A673 (cell line): ENCODE measurements at regions not wholly inside any gene's neighbourhood (a gene's known extent, or its start where the extent isn't known, plus 50 kb on each side); places are given as distances from the start of the nearest gene placed in this dataset.

ENCODE experiments used
- BruUV-seq: library from RNA; stranded (reverse); fragments of 400-500 nt; replicated peaks from 2 replicates; lab custom pipeline; 2021; lab: Mats Ljungman, UMichigan
- CTCF ChIA-PET: fragments of 300-600 bp; sonication (Branson Sonifier 250); formaldehyde crosslinking; loops from one replicate; lab custom pipeline; 2022; ENCODE audit warnings: antibody characterized with exemption; lab: Charles Lee
- POLR2A ChIA-PET: fragments of 300-600 bp; sonication (Branson Sonifier 250); formaldehyde crosslinking; loops from one replicate; lab custom pipeline; 2022; ENCODE audit warnings: antibody characterized with exemption; ENCODE audit not compliant: low non-redundant PET; lab: Charles Lee
- DNase-seq: peaks from one replicate; pipeline ENCODE4 v3.0.0-alpha.2; 2015; ENCODE audit warnings: low spot score
- H3K27ac ChIP-seq: fragments of 200-600 bp; sonication (generic); 2 replicates; pipeline ENCODE4 v1.5.1; 2016; ENCODE audit warnings: mixed run types, low read depth, mild to moderate bottlenecking, mixed read lengths, antibody characterized with exemption, low read length; ENCODE audit not compliant: poor library complexity, severe bottlenecking
- H3K27me3 ChIP-seq: fragments of 200-600 bp; sonication (generic); replicated peaks from 2 replicates; pipeline ENCODE4 v1.6.1; 2017; ENCODE audit warnings: mixed run types, low read depth, mild to moderate bottlenecking, mixed read lengths, antibody characterized with exemption, low read length; ENCODE audit not compliant: insufficient read depth, poor library complexity
- H3K36me3 ChIP-seq: fragments of 200-600 bp; sonication (generic); 2 replicates; pipeline ENCODE4 v1.6.1; 2016; ENCODE audit warnings: mixed run types, mild to moderate bottlenecking, mixed read lengths, antibody characterized with exemption, low read length; ENCODE audit not compliant: insufficient read depth, poor library complexity, severe bottlenecking
- H3K4me1 ChIP-seq: fragments of 200-600 bp; sonication (generic); 2 replicates; pipeline ENCODE4 v1.6.1; 2017; ENCODE audit warnings: mixed run types, mild to moderate bottlenecking, mixed read lengths, antibody characterized with exemption, low read length; ENCODE audit not compliant: insufficient read depth, poor library complexity, severe bottlenecking
- H3K4me3 ChIP-seq: fragments of 200-600 bp; sonication (generic); 2 replicates; pipeline ENCODE4 v1.5.1; 2016; ENCODE audit warnings: low read depth, mixed run types, mild to moderate bottlenecking, mixed read lengths, low read length; ENCODE audit not compliant: poor library complexity, severe bottlenecking
- H3K9me3 ChIP-seq: fragments of 200-600 bp; sonication (generic); 2 replicates; pipeline ENCODE4 v1.6.1; 2016; ENCODE audit warnings: mixed run types, low read depth, mild to moderate bottlenecking, mixed read lengths, antibody characterized with exemption, low read length; ENCODE audit not compliant: poor library complexity, severe bottlenecking
- EZH2 ChIP-seq: fragments of 200-600 bp; sonication (generic); IDR thresholded peaks from 2 replicates; pipeline ENCODE4 v1.6.1; 2017; ENCODE audit warnings: borderline replicate concordance, low read depth, mild to moderate bottlenecking, mixed read lengths, antibody characterized with exemption, low read length; ENCODE audit not compliant: poor library complexity, severe bottlenecking
- intact Hi-C: fragments of 100-400 bp; cut with micrococcal nuclease; formaldehyde crosslinking; loops from one replicate; pipeline ENCODE4 v1.10.0; 2022; ENCODE audit not compliant: unreplicated experiment
- TF ChIP-seq, protein P1 (sequence below): fragments of 300-800, 200-600 bp; sonication (generic); conservative IDR thresholded peaks from 2 replicates; pipeline ENCODE4 v1.5.1; 2017; ENCODE audit warnings: low read depth, mild to moderate bottlenecking, antibody characterized with exemption, low read length, moderate library complexity, mixed read lengths

DNA sequence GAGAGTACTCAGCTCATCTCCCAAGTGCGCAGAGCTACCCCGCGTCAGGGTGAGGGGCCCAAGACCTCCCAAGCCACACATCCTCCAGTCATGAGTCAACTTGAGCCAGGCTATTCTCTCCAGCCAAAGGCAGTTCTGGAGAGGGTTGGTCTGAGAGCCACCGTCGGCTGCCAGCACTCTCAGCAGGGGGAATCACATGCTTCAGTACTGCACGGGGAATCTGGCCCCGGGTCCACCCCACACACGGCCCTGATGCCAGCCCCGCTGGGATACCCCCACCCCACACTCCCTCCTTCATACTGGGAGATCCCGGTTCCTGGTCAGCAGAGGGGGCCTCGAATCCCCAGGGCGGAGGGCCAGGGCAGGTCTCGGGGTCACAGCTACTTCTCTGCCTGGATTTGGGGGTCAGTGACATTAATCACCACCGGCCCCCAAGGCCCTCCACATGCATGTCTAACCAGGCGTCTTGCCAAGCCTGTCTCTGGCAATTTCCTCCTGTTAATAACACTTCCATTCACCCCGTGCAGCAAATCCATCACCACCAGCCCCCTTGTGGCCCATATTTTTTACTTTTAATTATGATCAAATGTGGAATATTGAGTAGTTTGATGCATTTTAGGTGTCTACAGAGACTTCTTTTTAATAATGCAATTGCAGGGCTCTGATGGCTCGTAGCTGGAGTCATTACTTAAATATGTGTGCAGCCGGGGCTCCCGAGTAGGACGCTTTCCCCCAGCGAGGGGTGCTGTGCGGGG is 102.9 kb upstream of the PPP1R26 start:
- peaks cover 15% of the 10 kb centered on the region for H3K4me1 ChIP-seq
- no peaks in the 10 kb centered on the region for H3K9me3 ChIP-seq
- H3K27me3 ChIP-seq, result no peaks in the 10 kb centered on the region
- no peaks in the 10 kb centered on the region for H3K36me3 ChIP-seq
- intact Hi-C loops, result no loop called here
- H3K4me3 ChIP-seq, result no peak overlapping the region
- BruUV-seq, result no TSS peak
- POLR2A ChIA-PET, result no interaction called here
- no peak overlapping the region for H3K27ac ChIP-seq
- CTCF ChIA-PET, result no interaction called here
- TF ChIP-seq, protein P1, sequence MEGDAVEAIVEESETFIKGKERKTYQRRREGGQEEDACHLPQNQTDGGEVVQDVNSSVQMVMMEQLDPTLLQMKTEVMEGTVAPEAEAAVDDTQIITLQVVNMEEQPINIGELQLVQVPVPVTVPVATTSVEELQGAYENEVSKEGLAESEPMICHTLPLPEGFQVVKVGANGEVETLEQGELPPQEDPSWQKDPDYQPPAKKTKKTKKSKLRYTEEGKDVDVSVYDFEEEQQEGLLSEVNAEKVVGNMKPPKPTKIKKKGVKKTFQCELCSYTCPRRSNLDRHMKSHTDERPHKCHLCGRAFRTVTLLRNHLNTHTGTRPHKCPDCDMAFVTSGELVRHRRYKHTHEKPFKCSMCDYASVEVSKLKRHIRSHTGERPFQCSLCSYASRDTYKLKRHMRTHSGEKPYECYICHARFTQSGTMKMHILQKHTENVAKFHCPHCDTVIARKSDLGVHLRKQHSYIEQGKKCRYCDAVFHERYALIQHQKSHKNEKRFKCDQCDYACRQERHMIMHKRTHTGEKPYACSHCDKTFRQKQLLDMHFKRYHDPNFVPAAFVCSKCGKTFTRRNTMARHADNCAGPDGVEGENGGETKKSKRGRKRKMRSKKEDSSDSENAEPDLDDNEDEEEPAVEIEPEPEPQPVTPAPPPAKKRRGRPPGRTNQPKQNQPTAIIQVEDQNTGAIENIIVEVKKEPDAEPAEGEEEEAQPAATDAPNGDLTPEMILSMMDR, result 0 out of 2 replicates have a peak, but pooled peaks have one; percentile 25
- TF ChIP-seq EZH2, result no peak
- peak; percentile 37 for DNase-seq

DNA sequence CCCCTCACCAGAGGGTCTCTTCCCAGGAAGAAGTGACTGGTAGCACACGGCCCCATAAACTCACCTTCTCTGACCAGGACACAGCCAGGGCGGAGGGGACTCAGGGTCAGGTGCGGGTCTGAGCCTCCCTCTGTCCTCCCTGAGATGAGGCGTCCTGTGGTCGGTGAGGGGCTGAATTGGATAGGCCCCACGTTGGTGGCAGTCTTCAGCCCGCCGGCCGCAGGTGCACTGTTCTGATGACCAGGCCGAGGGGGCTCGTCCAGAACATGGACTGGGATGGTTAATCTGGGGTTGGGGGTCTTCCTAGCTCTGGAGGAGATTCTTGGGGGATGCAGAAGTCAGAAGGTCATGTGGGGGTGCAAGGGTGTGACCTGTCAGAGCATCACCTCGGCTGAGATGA is 102.2 kb upstream of the PPP1R26 start:
- Histone ChIP-seq H3K4me1 (peaks cover 15% of the 10 kb centered on the region), H3K36me3 (no peaks in the 10 kb centered on the region), H3K4me3 (no peak overlapping the region), H3K9me3 (no peaks in the 10 kb centered on the region), H3K27me3 (no peaks in the 10 kb centered on the region), H3K27ac (no peak overlapping the region)
- intact Hi-C loops, result no loop called here
- no TSS peak for BruUV-seq
- no peak for TF ChIP-seq EZH2
- TF ChIP-seq, protein P1, result no peak
- ChIA-PET CTCF (no interaction called here), POLR2A (no interaction called here)
- no peak for DNase-seq

DNA sequence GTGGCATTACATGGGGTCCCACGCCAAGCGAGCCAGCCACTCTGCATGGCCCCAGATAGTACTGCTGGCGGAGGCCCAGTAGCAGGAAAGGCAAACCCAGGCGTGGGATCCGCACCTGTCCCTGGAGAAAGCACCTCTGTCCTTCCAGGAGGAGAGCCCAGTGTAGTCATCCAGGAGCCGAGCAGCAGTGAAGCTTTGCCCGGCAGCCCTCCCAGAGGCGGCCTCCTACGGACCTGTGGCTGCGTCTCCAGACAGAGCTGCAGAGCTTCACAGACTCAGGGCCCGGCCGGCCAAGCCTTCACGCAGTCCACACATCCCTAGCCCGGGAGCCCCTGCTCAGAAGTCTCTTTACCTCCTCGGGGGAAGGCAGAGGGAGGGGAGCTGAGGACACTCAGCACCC is 100.8 kb upstream of the PPP1R26 start:
- Histone ChIP-seq H3K4me3 (no peak overlapping the region), H3K9me3 (no peaks in the 10 kb centered on the region), H3K27ac (no peak overlapping the region), H3K27me3 (no peaks in the 10 kb centered on the region), H3K4me1 (peaks cover 15% of the 10 kb centered on the region), H3K36me3 (no peaks in the 10 kb centered on the region)
- no peak for DNase-seq
- TF ChIP-seq EZH2, result no peak
- TF ChIP-seq, protein P1, result no peak
- ChIA-PET CTCF (no interaction called here), POLR2A (no interaction called here)
- no TSS peak for BruUV-seq
- intact Hi-C loops, result no loop called here
